ENCODE measurements at regions not wholly inside any gene's neighbourhood (a gene's known extent, or its start where the extent isn't known, plus 50 kb on each side); places are given as distances from the start of the nearest gene placed in this dataset.

GRCh38 chr9:78763424-78763823 is 466.5 kb downstream of the PSAT1 start:
- no peak for DNase-seq

- DNase-seq: no peak
Observed at GRCh38 chr9:78765861-78766260, 468.9 kb downstream of the PSAT1 start.

- DNase-seq: no peak
Observed at GRCh38 chr9:78767490-78767889, 470.6 kb downstream of the PSAT1 start.

GRCh38 chr9:78769690-78770089 is 472.8 kb downstream of the PSAT1 start:
- DNase-seq: no peak

GRCh38 chr9:78775211-78775610 is 478.3 kb downstream of the PSAT1 start:
- DNase-seq: no peak

GRCh38 chr9:78775696-78776295 is 478.9 kb downstream of the PSAT1 start:
- no peak for DNase-seq

GRCh38 chr9:78777747-78778146 is 480.8 kb downstream of the PSAT1 start:
- no peak for DNase-seq

GRCh38 chr9:78778318-78778717 is 481.4 kb downstream of the PSAT1 start:
- DNase-seq: no peak

- peak; percentile 45 for DNase-seq
Observed at GRCh38 chr9:78778861-78779374, 482.0 kb downstream of the PSAT1 start.

GRCh38 chr9:78781681-78782080 is 484.8 kb downstream of the PSAT1 start:
- DNase-seq: no peak

GRCh38 chr9:78782234-78782633 is 485.3 kb downstream of the PSAT1 start:
- DNase-seq: no peak

- DNase-seq: no peak
Observed at GRCh38 chr9:78782858-78783257, 485.9 kb downstream of the PSAT1 start.

- DNase-seq: no peak
Observed at GRCh38 chr9:78783743-78784142, 486.8 kb downstream of the PSAT1 start.

- no peak for DNase-seq
Observed at GRCh38 chr9:78786794-78787193, 489.9 kb downstream of the PSAT1 start.

GRCh38 chr9:78788101-78788500 is 491.2 kb downstream of the PSAT1 start:
- DNase-seq: no peak

- DNase-seq: no peak
Observed at GRCh38 chr9:78791779-78792178, 494.9 kb downstream of the PSAT1 start.

- no peak for DNase-seq
Observed at GRCh38 chr9:78792745-78793144, 495.8 kb downstream of the PSAT1 start.

- no peak for DNase-seq
Observed at GRCh38 chr9:78805771-78806170, 508.8 kb downstream of the PSAT1 start.

- DNase-seq: peak; percentile 89
Observed at GRCh38 chr9:78806492-78807160, 509.7 kb downstream of the PSAT1 start.

- DNase-seq: peak; percentile 94
Observed at GRCh38 chr9:78807286-78807685, 510.4 kb downstream of the PSAT1 start.

- DNase-seq: no peak
Observed at GRCh38 chr9:78808048-78808447, 511.1 kb downstream of the PSAT1 start.

- no peak for DNase-seq
Observed at GRCh38 chr9:78811622-78812276, 514.8 kb downstream of the PSAT1 start.

- DNase-seq: no peak
Observed at GRCh38 chr9:78812665-78813064, 515.7 kb downstream of the PSAT1 start.

- no peak for DNase-seq
Observed at GRCh38 chr9:78813602-78814180, 516.8 kb downstream of the PSAT1 start.

Data from kidney glomerular epithelial cell (primary cell).